ENCODE measurements at regions not wholly inside any gene's neighbourhood (a gene's known extent, or its start where the extent isn't known, plus 50 kb on each side); places are given as distances from the start of the nearest gene placed in this dataset.

- Histone ChIP-seq H3K4me1 (ENCODE audit: insufficient read depth, low read length) (peaks cover 3% of the 10 kb centered on the region; the same call in 1 of the 2 replicates), H3K4me3 (ENCODE audit: low read length) (no peak overlapping the region), H3K9ac (ENCODE audit: low read depth, low read length) (no peak overlapping the region), H3K27me3 (ENCODE audit: insufficient read depth, low read length) (no peaks in the 10 kb centered on the region), H3K27ac (ENCODE audit: low read length) (no peak overlapping the region), H3K36me3 (ENCODE audit: insufficient read depth, low read depth, low read length) (no peaks in the 10 kb centered on the region), H3K9me3 (ENCODE audit: insufficient read depth, low read depth, low read length) (no peaks in the 10 kb centered on the region)
These were observed 411.2 kb downstream of the GLRX3 start for GRCh38 chr10:130547368-130547767.

- H3K9ac ChIP-seq (ENCODE audit: low read depth, low read length) = no peak overlapping the region
- H3K27me3 ChIP-seq (ENCODE audit: insufficient read depth, low read length) = no peaks in the 10 kb centered on the region
- no peak overlapping the region for H3K27ac ChIP-seq (ENCODE audit: low read length)
- H3K36me3 ChIP-seq (ENCODE audit: insufficient read depth, low read depth, low read length) = no peaks in the 10 kb centered on the region
- no peak overlapping the region for H3K4me3 ChIP-seq (ENCODE audit: low read length)
- no peaks in the 10 kb centered on the region; the same call in 1 of the 2 replicates for H3K4me1 ChIP-seq (ENCODE audit: insufficient read depth, low read length)
- no peaks in the 10 kb centered on the region for H3K9me3 ChIP-seq (ENCODE audit: insufficient read depth, low read depth, low read length)
These were observed 414.9 kb downstream of the GLRX3 start for GRCh38 chr10:130550952-130551674.

GRCh38 chr10:130551676-130552075, 415.5 kb downstream of the GLRX3 start:
- Histone ChIP-seq H3K36me3 (ENCODE audit: insufficient read depth, low read depth, low read length) (no peaks in the 10 kb centered on the region), H3K4me3 (ENCODE audit: low read length) (no peak overlapping the region), H3K9ac (ENCODE audit: low read depth, low read length) (no peak overlapping the region), H3K27me3 (ENCODE audit: insufficient read depth, low read length) (no peaks in the 10 kb centered on the region), H3K27ac (ENCODE audit: low read length) (no peak overlapping the region), H3K4me1 (ENCODE audit: insufficient read depth, low read length) (no peaks in the 10 kb centered on the region), H3K9me3 (ENCODE audit: insufficient read depth, low read depth, low read length) (no peaks in the 10 kb centered on the region)

GRCh38 chr10:130553826-130554225, 417.6 kb downstream of the GLRX3 start:
- Histone ChIP-seq H3K4me1 (ENCODE audit: insufficient read depth, low read length) (no peaks in the 10 kb centered on the region), H3K36me3 (ENCODE audit: insufficient read depth, low read depth, low read length) (no peaks in the 10 kb centered on the region), H3K27ac (ENCODE audit: low read length) (no peak overlapping the region), H3K4me3 (ENCODE audit: low read length) (no peak overlapping the region), H3K9ac (ENCODE audit: low read depth, low read length) (no peak overlapping the region), H3K9me3 (ENCODE audit: insufficient read depth, low read depth, low read length) (no peaks in the 10 kb centered on the region), H3K27me3 (ENCODE audit: insufficient read depth, low read length) (no peaks in the 10 kb centered on the region)

- Histone ChIP-seq H3K27me3 (ENCODE audit: insufficient read depth, low read length) (no peaks in the 10 kb centered on the region), H3K9me3 (ENCODE audit: insufficient read depth, low read depth, low read length) (no peaks in the 10 kb centered on the region), H3K9ac (ENCODE audit: low read depth, low read length) (no peak overlapping the region), H3K4me3 (ENCODE audit: low read length) (no peak overlapping the region), H3K27ac (ENCODE audit: low read length) (no peak overlapping the region), H3K36me3 (ENCODE audit: insufficient read depth, low read depth, low read length) (no peaks in the 10 kb centered on the region), H3K4me1 (ENCODE audit: insufficient read depth, low read length) (no peaks in the 10 kb centered on the region)
These were observed 418.7 kb downstream of the GLRX3 start for GRCh38 chr10:130554701-130555410.

- Histone ChIP-seq H3K4me3 (ENCODE audit: low read length) (no peak overlapping the region), H3K36me3 (ENCODE audit: insufficient read depth, low read depth, low read length) (no peaks in the 10 kb centered on the region), H3K4me1 (ENCODE audit: insufficient read depth, low read length) (no peaks in the 10 kb centered on the region), H3K9ac (ENCODE audit: low read depth, low read length) (no peak overlapping the region), H3K27me3 (ENCODE audit: insufficient read depth, low read length) (no peaks in the 10 kb centered on the region), H3K9me3 (ENCODE audit: insufficient read depth, low read depth, low read length) (no peaks in the 10 kb centered on the region), H3K27ac (ENCODE audit: low read length) (no peak overlapping the region)
These were observed 419.2 kb downstream of the GLRX3 start for GRCh38 chr10:130555411-130555750.

- Histone ChIP-seq H3K36me3 (ENCODE audit: insufficient read depth, low read depth, low read length) (no peaks in the 10 kb centered on the region), H3K4me1 (ENCODE audit: insufficient read depth, low read length) (no peaks in the 10 kb centered on the region), H3K27me3 (ENCODE audit: insufficient read depth, low read length) (no peaks in the 10 kb centered on the region), H3K9ac (ENCODE audit: low read depth, low read length) (no peak overlapping the region), H3K4me3 (ENCODE audit: low read length) (no peak overlapping the region), H3K9me3 (ENCODE audit: insufficient read depth, low read depth, low read length) (no peaks in the 10 kb centered on the region), H3K27ac (ENCODE audit: low read length) (no peak overlapping the region)
These were observed 421.1 kb downstream of the GLRX3 start for GRCh38 chr10:130557181-130557845.

DNA sequence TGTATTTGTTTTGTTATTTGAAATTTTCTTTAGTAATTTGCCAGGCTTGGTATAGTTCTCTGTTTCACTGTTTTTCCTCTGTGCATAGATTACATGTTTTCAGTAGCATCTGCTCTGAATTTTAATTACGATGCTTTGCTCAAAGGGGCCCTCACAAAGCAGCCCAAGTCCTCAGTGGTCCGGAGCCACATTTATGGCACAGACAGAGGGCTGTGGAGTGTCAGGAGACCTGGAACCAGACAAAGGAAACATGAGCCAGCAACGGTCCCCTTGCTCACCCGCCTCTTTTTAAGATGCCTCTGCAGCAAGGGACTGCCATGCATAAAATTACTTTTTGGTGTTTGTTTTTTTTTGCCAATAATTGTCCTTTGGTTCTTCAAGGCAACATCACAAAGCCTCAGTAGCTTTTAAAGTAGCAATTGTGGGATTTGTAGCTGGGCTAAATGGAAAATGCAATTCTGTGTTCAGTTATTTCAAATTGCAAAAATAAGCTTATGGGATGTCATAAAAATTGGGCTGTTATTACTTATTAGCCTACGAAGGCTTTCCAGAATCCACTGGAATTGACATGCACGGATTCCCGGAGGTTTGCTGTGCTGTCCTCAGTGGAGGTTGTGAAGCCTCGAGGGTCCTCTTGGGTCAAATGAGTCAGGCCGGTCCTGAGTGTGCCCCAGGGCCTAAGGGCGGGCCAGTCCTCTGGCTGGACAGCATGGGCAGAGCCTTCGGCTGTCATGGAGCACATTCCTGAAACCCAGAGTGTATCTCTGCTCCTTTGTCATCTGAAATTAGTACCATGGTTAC, 422.8 kb downstream of the GLRX3 start:
- Histone ChIP-seq H3K4me1 (ENCODE audit: insufficient read depth, low read length) (no peaks in the 10 kb centered on the region), H3K9ac (ENCODE audit: low read depth, low read length) (no peak overlapping the region), H3K4me3 (ENCODE audit: low read length) (no peak overlapping the region), H3K27ac (ENCODE audit: low read length) (no peak overlapping the region), H3K27me3 (ENCODE audit: insufficient read depth, low read length) (no peaks in the 10 kb centered on the region), H3K9me3 (ENCODE audit: insufficient read depth, low read depth, low read length) (no peaks in the 10 kb centered on the region), H3K36me3 (ENCODE audit: insufficient read depth, low read depth, low read length) (no peaks in the 10 kb centered on the region)

DNA sequence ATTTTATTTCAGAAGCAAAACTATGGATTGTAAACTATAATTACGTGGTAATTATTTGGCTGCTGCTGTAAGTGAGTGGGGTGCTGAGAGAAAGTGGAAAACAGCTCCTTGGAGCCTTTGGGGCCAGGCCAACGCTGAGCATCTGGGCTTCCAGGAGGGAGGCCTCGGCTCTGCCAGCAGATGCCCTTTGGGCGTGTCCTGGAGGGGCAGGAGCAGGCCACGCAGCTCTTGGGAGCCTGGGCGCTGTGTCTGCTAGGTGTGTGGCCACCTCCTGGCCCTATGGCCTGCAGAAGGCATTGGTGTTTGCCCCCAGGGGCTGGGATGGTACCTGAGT, 423.3 kb downstream of the GLRX3 start:
- Histone ChIP-seq H3K27me3 (ENCODE audit: insufficient read depth, low read length) (no peaks in the 10 kb centered on the region), H3K36me3 (ENCODE audit: insufficient read depth, low read depth, low read length) (no peaks in the 10 kb centered on the region), H3K9ac (ENCODE audit: low read depth, low read length) (no peak overlapping the region), H3K4me3 (ENCODE audit: low read length) (no peak overlapping the region), H3K9me3 (ENCODE audit: insufficient read depth, low read depth, low read length) (no peaks in the 10 kb centered on the region), H3K4me1 (ENCODE audit: insufficient read depth, low read length) (no peaks in the 10 kb centered on the region), H3K27ac (ENCODE audit: low read length) (no peak overlapping the region)

- no peaks in the 10 kb centered on the region for H3K27me3 ChIP-seq (ENCODE audit: insufficient read depth, low read length)
- H3K9ac ChIP-seq (ENCODE audit: low read depth, low read length) = no peak overlapping the region
- H3K4me1 ChIP-seq (ENCODE audit: insufficient read depth, low read length) = no peaks in the 10 kb centered on the region
- no peak overlapping the region for H3K4me3 ChIP-seq (ENCODE audit: low read length)
- H3K9me3 ChIP-seq (ENCODE audit: insufficient read depth, low read depth, low read length) = no peaks in the 10 kb centered on the region
- H3K27ac ChIP-seq (ENCODE audit: low read length) = no peak overlapping the region
- H3K36me3 ChIP-seq (ENCODE audit: insufficient read depth, low read depth, low read length) = no peaks in the 10 kb centered on the region
These were observed 423.9 kb downstream of the GLRX3 start for GRCh38 chr10:130560116-130560515.

GRCh38 chr10:130560573-130560972, 424.4 kb downstream of the GLRX3 start:
- no peaks in the 10 kb centered on the region for H3K36me3 ChIP-seq (ENCODE audit: insufficient read depth, low read depth, low read length)
- no peaks in the 10 kb centered on the region for H3K27me3 ChIP-seq (ENCODE audit: insufficient read depth, low read length)
- no peaks in the 10 kb centered on the region for H3K9me3 ChIP-seq (ENCODE audit: insufficient read depth, low read depth, low read length)
- H3K27ac ChIP-seq (ENCODE audit: low read length) = no peak overlapping the region
- no peak overlapping the region for H3K9ac ChIP-seq (ENCODE audit: low read depth, low read length)
- no peak overlapping the region for H3K4me3 ChIP-seq (ENCODE audit: low read length)
- no peaks in the 10 kb centered on the region for H3K4me1 ChIP-seq (ENCODE audit: insufficient read depth, low read length)
